NCI-H2227 treated with DMSO at 0.1 percent for 48 hours (cell line): ENCODE measurements at regions not wholly inside any gene's neighbourhood (a gene's known extent, or its start where the extent isn't known, plus 50 kb on each side); places are given as distances from the start of the nearest gene placed in this dataset.
"Not testable (repeated sequence)": the region's sequence is repeated elsewhere in the genome, so short reads cannot be mapped to it uniquely, and the experiment has no call there.

ENCODE experiments used
- DNase-seq: peaks from one replicate; lab custom pipeline; 2025; lab: John Stamatoyannopoulos, UW

GRCh38 chr20:29763821-29764511, 1493.5 kb upstream of the DEFB115 start:
- DNase-seq: no peak

DNA sequence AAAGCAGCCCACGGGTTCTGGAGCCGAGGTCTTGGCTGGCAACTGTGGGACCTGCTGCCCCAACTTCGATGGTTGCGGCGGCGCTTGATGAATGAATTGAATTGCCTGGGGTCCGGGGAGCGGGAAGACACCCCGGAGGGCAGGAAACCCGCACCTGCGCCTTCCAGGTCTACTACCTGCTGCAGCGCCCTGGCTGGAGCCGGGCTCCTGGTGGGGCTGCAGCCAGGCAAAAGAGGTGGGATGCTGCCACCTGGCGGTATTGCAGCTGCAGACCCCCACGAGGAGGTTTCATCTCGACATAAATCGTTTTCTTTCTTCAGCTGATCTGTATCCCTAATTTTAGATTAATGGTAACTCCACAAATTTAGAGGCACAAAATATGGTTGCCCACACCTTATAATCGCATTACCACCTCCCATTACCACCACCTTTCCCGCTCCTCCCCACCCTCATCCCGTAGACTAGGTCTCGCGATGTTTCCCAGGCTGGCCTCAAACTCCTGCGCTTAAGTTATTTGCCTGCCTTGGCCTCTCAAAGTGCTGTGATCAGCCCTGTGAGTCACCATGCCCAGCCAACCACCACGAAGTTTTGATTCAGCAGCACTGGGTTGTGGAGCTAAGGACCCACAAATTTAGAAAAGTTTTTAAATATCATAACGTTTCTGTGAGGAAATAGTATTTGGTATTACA, 1492.4 kb upstream of the DEFB115 start:
- DNase-seq: peak; percentile 38

- DNase-seq: not testable (repeated sequence)
Observed at GRCh38 chr20:29778033-29778432, 1479.4 kb upstream of the DEFB115 start.

- not testable (repeated sequence) for DNase-seq
Observed at GRCh38 chr20:29781217-29781616, 1476.2 kb upstream of the DEFB115 start.

DNA sequence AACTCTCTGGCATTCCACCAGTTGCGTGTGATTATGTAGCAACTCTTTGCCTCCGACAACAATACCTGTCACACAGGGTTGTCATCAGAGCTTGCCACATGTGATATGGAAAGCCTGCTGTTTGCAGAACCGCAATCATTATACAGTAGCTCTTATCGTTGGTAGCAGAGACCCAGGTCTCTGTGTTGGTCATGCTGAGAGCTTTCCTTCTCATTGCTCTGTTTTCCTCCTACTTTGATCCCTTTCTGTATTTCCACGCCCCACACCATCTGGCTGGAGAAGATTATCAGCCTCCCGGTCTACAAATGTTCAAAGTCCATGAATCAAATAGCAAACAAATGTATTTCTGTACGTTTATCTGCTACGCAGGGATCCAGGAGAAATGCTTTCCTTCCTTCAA, 1475.6 kb upstream of the DEFB115 start:
- not testable (repeated sequence) for DNase-seq

- not testable (repeated sequence) for DNase-seq
Observed at GRCh38 chr20:29787456-29787855, 1470.0 kb upstream of the DEFB115 start.

DNA sequence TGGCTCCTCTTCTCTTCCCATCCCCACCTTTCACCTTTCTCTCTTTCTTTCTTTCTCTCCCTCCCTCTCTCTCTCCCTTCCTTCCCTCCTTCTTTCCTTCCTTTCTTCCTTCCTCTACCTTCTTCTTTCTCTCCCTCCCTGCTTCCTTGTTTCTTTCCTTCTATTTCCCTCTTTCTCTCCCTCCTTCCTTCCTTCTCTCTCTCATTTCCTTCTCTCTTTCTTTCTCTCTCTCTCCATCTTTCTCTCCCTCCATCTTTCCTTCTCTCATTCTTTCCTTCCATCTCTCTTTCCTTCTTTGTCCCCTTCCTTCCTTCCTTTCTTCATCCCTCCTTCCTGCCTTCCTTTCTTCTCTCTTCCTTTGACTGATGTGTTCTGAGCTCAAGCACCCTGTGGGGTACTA, 1467.0 kb upstream of the DEFB115 start:
- DNase-seq: no peak

DNA sequence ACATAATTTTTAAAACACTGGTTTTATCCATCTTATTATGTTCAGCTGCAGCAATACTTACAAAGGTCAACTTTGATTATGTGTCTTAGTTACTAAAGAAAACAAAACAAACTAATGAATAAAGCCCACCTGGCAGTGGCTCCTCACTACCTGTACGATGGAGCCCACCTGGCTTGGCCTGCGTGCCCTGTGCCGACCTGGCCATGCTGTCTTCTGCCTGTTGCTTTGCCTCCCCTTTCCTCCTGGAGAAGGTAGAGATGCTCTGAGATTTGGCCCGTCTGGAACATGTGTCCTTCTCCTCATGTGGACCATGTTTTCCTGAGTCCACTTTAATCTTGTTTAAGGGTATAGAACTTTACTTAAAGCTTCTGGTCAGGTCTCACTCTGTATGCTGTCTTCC, 1426.0 kb upstream of the DEFB115 start:
- not testable (repeated sequence) for DNase-seq

- not testable (repeated sequence) for DNase-seq
Observed at GRCh38 chr20:29868014-29868413, 1389.5 kb upstream of the DEFB115 start.

DNA sequence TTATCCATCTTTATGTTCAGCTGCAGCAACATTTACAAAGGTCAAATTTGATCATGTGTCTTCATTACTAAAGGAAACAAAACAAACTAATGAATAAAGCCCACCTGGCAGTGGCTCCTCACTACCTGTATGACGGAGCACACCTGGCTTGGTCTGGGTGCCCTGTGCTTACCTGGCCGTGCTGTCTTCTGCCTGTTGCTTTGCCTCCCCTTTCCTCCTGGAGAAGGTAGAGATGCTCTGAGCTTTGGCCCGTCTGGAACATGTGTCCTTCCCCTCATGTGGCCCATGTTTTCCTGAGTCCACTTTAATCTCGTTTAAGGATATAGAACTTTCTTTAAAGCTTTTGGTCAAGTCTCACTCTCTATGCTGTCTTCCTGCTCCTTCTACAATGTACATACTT, 1388.8 kb upstream of the DEFB115 start:
- DNase-seq: not testable (repeated sequence)

- not testable (repeated sequence) for DNase-seq
Observed at GRCh38 chr20:29871816-29872215, 1385.6 kb upstream of the DEFB115 start.

DNA sequence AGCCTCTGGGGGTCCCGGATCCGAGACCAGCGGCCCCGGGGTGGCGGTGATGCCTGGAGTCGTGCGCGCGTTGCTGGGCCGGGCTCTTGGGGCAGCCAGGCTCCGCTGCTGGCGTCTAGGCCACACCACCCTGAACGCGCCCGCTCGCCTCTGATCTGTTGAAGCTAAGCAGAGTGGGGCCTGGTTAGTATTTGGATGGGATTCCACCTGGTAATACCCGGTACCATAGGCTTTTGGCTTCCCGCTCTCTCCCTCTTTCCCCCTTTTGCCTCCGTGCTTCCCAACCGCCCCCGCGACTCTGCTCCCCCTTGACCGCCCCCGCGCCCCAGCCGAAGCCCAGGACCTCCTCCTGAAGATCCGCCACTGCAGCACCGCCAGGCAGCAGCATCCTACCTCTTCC, 1383.5 kb upstream of the DEFB115 start:
- peak; percentile 42 for DNase-seq

DNA sequence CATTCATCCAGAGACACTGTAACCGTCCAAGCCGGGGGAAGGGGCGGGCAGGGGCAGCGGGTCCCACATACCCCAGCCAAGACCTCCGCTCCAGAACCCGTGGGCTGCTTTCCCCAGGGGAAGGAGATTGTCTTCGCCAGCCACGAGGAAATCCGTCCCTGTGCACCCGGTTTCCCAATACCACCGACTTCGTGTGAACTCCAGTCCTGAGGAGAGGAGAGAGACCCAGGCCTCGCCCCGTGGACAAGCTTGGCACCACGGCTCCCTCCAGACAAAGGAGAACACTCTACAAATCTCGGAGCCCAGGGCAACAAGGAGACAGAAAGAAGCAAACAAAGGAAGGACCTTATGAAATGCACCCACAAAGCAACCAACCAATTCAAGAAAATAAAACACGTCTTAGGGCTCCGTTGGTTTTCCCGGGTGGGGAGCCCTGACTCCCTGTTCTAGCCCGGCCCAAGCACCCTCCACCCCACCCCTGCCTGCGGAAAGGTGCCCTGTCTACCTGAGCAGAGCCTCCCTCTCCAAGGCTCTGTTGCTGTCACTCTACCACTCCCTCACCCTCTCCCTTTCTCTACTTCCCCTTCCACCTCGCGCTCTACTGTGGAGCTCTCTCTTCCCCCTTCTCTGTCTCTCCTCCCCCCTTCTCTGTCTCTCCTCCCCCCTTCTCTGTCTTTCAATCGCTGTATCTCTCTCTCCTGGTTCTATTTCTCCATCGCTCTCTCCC, 1382.8 kb upstream of the DEFB115 start:
- DNase-seq: no peak

- DNase-seq: not testable (repeated sequence)
Observed at GRCh38 chr20:29875321-29876083, 1382.0 kb upstream of the DEFB115 start.

DNA sequence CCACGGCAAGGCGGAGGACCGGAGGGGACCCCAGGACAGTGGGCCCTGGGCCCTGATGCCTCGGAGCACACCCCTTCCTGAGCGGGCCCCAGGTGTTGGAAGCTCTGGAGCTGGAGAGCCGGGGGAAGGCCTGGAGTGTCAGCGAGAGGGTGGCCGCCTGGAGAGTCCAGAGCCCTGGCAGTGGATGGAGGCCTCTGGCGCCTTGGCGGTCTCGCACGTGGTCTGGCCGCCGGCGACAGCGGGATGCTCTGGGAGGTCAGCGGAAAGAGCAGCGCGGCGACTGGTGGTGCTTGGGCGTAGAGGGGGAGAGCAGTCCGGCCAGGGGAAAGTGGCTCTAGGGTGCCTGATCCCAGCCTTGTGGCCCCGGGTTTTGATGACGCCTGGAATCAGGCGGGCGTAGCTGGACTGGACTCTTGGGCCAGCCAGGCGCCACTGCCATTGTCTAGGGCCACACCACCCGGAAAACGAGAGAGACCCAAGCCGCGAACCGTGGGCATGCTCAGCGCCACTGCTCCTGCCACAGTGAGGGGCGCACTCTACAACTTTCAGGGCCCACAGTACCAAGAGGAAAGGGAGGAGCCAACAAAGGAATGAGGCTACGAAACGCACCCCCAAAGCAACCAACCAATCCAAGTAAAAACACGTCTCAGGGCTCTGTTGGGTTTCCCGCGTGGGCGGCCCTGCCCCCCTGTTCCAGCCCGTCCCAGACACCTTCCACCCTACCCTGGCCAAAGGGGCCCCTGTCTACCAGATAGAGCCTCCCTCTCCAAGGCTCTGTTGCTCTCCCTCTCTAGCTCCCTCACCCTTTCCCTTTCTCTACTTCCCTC, 1381.2 kb upstream of the DEFB115 start:
- DNase-seq: not testable (repeated sequence)

GRCh38 chr20:29876911-29877285, 1380.6 kb upstream of the DEFB115 start:
- no peak for DNase-seq

- not testable (repeated sequence) for DNase-seq
Observed at GRCh38 chr20:29877411-29878280, 1379.8 kb upstream of the DEFB115 start.

GRCh38 chr20:29878281-29878741, 1379.2 kb upstream of the DEFB115 start:
- peak; percentile 99 for DNase-seq

GRCh38 chr20:29878777-29879442, 1378.6 kb upstream of the DEFB115 start:
- DNase-seq: peak; percentile 24

DNA sequence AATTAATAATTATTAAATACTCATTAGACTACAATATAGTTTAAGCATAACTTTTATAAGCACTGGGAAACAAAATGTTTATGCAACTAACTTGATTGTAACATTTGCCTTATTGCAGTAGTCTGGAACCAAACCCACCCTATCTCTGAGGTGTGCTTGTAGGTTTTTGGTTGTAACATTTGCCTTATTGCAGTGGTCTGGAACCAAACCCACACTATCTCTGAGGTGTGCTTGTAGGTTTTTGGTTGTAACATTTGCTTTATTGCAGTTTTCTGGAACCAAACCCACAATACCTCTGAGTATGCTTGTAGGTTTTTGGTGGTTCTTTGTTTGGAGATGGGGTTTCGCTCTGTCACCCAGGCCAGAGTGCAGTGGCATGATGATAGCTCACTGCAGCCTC, 1376.4 kb upstream of the DEFB115 start:
- DNase-seq: not testable (repeated sequence)
